ENCODE measurements at regions not wholly inside any gene's neighbourhood (a gene's known extent, or its start where the extent isn't known, plus 50 kb on each side); places are given as distances from the start of the nearest gene placed in this dataset.

DNA sequence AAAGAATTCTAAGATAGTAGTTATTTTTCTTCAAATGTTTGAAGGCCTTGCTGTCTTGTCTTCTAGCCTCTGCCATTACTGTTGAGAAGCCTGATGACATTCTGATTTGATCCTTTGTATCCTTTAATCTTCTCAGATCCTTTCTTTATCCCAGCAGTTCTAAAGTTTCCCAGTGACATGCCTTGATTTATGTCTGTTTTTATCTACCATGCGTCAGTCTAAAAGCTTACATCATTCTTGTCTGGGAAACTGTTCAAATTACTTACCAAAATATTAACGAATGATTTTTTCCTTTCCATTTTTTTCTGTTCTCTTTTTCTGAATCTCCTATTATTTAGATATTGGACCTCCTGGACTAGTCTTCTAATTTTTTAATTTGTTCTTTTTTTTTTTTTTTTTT is 78.3 kb upstream of the HELT start:
- Histone ChIP-seq H2BK5ac (ENCODE audit: low read depth, low read length) (no peak overlapping the region), H3K4me1 (replicated peaks in 1 of 4; ENCODE audit: control insufficient read depth in 3 of 4, insufficient read depth in 4 of 4, low read length in 3 of 4) (no peaks in the 10 kb centered on the region), H2AFZ (ENCODE audit: low read length) (no peak overlapping the region), H3K9ac (replicated peaks in 1 of 4; ENCODE audit: extremely low read depth in 1 of 4, low read depth in 3 of 4, low read length in 3 of 4) (no peak overlapping the region), H2BK120ac (replicated peaks; ENCODE audit: low read depth, low read length) (no peak overlapping the region), H2BK15ac (ENCODE audit: low read length) (no peak overlapping the region), H3K4me3 (ENCODE audit: extremely low read depth in 1 of 4, insufficient read depth in 2 of 4, low read depth in 3 of 4, low read length in 4 of 4) (no peak overlapping the region), H4K20me1 (replicated peaks in 1 of 2; ENCODE audit: control insufficient read depth in 1 of 2, insufficient read depth in 2 of 2, low read length in 2 of 2) (no peaks in the 10 kb centered on the region), H3K23ac (ENCODE audit: insufficient read length) (no peak overlapping the region), H3K9me3 (ENCODE audit: insufficient read depth in 2 of 2, low read depth in 1 of 2, low read length in 1 of 2) (peaks cover 4% of the 10 kb centered on the region in 2 experiments; a peak in 3 of 4 replicates), H2BK12ac (ENCODE audit: low read depth, low read length) (no peak overlapping the region), H2AK5ac (ENCODE audit: low read depth, low read length) (no peak overlapping the region), H3K23me2 (ENCODE audit: low read depth, low read length) (no peaks in the 10 kb centered on the region), H3K4ac (replicated peaks; ENCODE audit: insufficient read length, low read depth, low read length) (no peak overlapping the region), H2BK20ac (ENCODE audit: low read length) (no peak overlapping the region), H3K14ac (ENCODE audit: insufficient read length) (no peak overlapping the region), H3K18ac (ENCODE audit: extremely low read depth, low read length) (no peak overlapping the region), H3K27me3 (replicated peaks in 1 of 4; ENCODE audit: control insufficient read depth in 3 of 4, extremely low read depth in 1 of 4, insufficient read depth in 3 of 4, low read length in 3 of 4) (no peaks in the 10 kb centered on the region), H3K4me2 (ENCODE audit: insufficient read depth in 1 of 2, low read depth in 2 of 2, low read length in 2 of 2) (no peak overlapping the region), H4K5ac (ENCODE audit: insufficient read length, low read depth, low read length) (no peak overlapping the region), H4K91ac (replicated peaks; ENCODE audit: insufficient read length, low read length) (no peak overlapping the region), H3K27ac (ENCODE audit: low read depth, low read length) (no peak overlapping the region), H4K8ac (ENCODE audit: extremely low read depth, insufficient read depth, low read length) (no peak overlapping the region), H3K79me1 (ENCODE audit: low read depth, low read length) (no peaks in the 10 kb centered on the region), H3K56ac (replicated peaks; ENCODE audit: insufficient read length, low read depth, low read length) (no peak overlapping the region), H3K36me3 (ENCODE audit: control insufficient read depth in 2 of 4, insufficient read depth in 4 of 4, low read length in 3 of 4) (no peaks in the 10 kb centered on the region), H3K79me2 (ENCODE audit: control insufficient read depth in 1 of 2, insufficient read depth in 2 of 2, low read length in 2 of 2) (no peaks in the 10 kb centered on the region)
- DNase-seq (ENCODE audit: low read depth in 1 of 2, low spot score in 2 of 2) (no peak), FAIRE-seq (no peak)
- TF ChIP-seq ASH2L (IDR thresholded peaks at IDR 0.05; ENCODE audit: low read length) (no peak), SP1 (IDR thresholded peaks at IDR 0.05; ENCODE audit: low read depth, low read length) (no peak), HDAC2 (IDR thresholded peaks at IDR 0.05; ENCODE audit: borderline replicate concordance in 1 of 2, low read depth in 2 of 2, low read length in 2 of 2) (no peak), POU5F1 (IDR thresholded peaks at IDR 0.05; ENCODE audit: low read depth, low read length) (no peak), ZNF274 (IDR thresholded peaks at IDR 0.05; ENCODE audit: borderline replicate concordance, extremely low read depth, low read length) (no peak), SIRT6 (IDR thresholded peaks at IDR 0.05; ENCODE audit: low read length) (no peak), SAP30 (IDR thresholded peaks at IDR 0.05; ENCODE audit: insufficient read depth, insufficient replicate concordance, low read length) (no peak), PHF8 (conservative IDR thresholded peaks at IDR 0.05; ENCODE audit: low read depth, low read length) (no peak), SP4 (IDR thresholded peaks at IDR 0.05; ENCODE audit: low read length) (no peak), MAFK (IDR thresholded peaks at IDR 0.05; ENCODE audit: low read depth, low read length) (no peak), RBBP5 (IDR thresholded peaks at IDR 0.05; ENCODE audit: borderline replicate concordance, low read depth, low read length) (no peak)
- TF ChIP-seq, protein P1, sequence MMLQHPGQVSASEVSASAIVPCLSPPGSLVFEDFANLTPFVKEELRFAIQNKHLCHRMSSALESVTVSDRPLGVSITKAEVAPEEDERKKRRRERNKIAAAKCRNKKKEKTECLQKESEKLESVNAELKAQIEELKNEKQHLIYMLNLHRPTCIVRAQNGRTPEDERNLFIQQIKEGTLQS (IDR thresholded peaks at IDR 0.05; ENCODE audit: insufficient read depth, low read depth, low read length) = no peak
- ChIA-PET CTCF (ENCODE audit: partially characterized antibody) (no interaction called here), POLR2A (ENCODE audit: partially characterized antibody) (no interaction called here)
- 89% methylated on average over 2 of the region's 2 CpGs; no CpG with 5 or more reads in 1 of the 2 experiments for WGBS, 2 experiments (ENCODE audit: extremely low coverage in 1 of 2, insufficient coverage in 1 of 2, insufficient read length in 1 of 2, insufficient replicate concordance in 2 of 2, low coverage in 1 of 2, low lambda C conversion rate in 2 of 2, missing lambda C conversion rate in 1 of 2)

Measured in H1 (cell line).